ENCODE measurements at regions not wholly inside any gene's neighbourhood (a gene's known extent, or its start where the extent isn't known, plus 50 kb on each side); places are given as distances from the start of the nearest gene placed in this dataset.

DNA sequence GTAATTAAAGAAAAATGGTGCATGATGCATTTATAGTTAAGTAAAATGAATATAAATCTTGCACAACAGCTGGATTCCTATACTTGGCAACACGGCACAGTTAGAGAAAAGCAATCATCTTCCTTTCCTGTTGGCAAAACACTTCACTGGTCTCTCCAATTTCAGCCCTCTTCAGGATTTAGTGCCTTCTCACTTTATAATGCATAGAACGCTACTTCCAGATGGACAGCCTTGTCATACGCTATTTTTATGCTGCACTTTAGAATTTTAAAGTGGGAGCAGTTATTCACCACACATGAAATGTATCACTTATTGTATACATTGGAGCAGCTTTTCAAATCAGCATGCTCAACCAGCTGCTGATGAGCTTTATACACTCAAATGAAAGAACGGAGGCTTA is 194.4 kb upstream of the GBE1 start:
- TF ChIP-seq, protein P1, sequence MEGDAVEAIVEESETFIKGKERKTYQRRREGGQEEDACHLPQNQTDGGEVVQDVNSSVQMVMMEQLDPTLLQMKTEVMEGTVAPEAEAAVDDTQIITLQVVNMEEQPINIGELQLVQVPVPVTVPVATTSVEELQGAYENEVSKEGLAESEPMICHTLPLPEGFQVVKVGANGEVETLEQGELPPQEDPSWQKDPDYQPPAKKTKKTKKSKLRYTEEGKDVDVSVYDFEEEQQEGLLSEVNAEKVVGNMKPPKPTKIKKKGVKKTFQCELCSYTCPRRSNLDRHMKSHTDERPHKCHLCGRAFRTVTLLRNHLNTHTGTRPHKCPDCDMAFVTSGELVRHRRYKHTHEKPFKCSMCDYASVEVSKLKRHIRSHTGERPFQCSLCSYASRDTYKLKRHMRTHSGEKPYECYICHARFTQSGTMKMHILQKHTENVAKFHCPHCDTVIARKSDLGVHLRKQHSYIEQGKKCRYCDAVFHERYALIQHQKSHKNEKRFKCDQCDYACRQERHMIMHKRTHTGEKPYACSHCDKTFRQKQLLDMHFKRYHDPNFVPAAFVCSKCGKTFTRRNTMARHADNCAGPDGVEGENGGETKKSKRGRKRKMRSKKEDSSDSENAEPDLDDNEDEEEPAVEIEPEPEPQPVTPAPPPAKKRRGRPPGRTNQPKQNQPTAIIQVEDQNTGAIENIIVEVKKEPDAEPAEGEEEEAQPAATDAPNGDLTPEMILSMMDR (IDR thresholded peaks at IDR 0.05 in 4 of 5, conservative IDR thresholded peaks at IDR 0.05 in 1 of 5): no peak
- Histone ChIP-seq H3K27ac (no peak overlapping the region), H3K9me3 (no peaks in the 10 kb centered on the region), H3K4me1 (no peaks in the 10 kb centered on the region), H3K4me3 (no peak overlapping the region), H3K27me3 (no peaks in the 10 kb centered on the region), H3K36me3 (no peaks in the 10 kb centered on the region)
- intact Hi-C loops (cut with DNase I; ENCODE audit: low total_unique reads) (no loop called here), in situ Hi-C loops (cut with MboI; ENCODE audit: low sequenced_read_pairs in 4 of 4) (no loop called here)
- ATAC-seq (no peak), DNase-seq (no peak)

GRCh38 chr3:81953111-81953510 is 191.7 kb upstream of the GBE1 start:
- ATAC-seq: no peak
- intact Hi-C loops (cut with DNase I; ENCODE audit: low total_unique reads): no loop called here

DNA sequence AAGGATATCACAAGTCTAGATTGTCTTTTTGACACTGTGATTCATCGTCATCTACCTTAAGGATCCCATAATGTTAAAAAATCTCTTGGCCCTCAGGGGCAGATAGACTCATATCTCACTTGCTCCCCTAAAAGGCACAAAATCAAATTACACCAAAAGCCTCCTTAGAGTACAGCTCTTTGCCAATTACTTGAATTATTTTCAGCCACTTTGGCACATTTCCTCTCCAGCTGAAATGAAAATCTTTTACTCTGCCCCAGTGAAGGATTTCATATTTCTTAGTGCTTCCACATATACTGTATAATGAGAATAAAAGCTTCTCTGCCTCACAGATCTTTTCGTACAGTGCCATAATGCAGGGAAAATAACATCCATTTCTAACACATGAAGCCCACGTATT is 190.7 kb upstream of the GBE1 start:
- Histone ChIP-seq H3K9me3 (no peaks in the 10 kb centered on the region), H3K27ac (no peak overlapping the region), H3K27me3 (no peaks in the 10 kb centered on the region), H3K36me3 (no peaks in the 10 kb centered on the region), H3K4me1 (no peaks in the 10 kb centered on the region), H3K4me3 (no peak overlapping the region)
- intact Hi-C loops (cut with DNase I; ENCODE audit: low total_unique reads) (no loop called here), in situ Hi-C loops (cut with MboI; ENCODE audit: low sequenced_read_pairs in 4 of 4) (no loop called here)
- TF ChIP-seq, protein P1 (IDR thresholded peaks at IDR 0.05 in 4 of 5, conservative IDR thresholded peaks at IDR 0.05 in 1 of 5): no peak
- no peak for TF ChIP-seq POLR2A (IDR thresholded peaks at IDR 0.05)
- ATAC-seq: no peak
- no peak for DNase-seq

More at GRCh38 chr3:81953111-81953510, 191.7 kb upstream of the GBE1 start:
- no peaks in the 10 kb centered on the region for H3K4me1 ChIP-seq
- TF ChIP-seq POLR2A (IDR thresholded peaks at IDR 0.05): no peak
- TF ChIP-seq, protein P1 (IDR thresholded peaks at IDR 0.05 in 4 of 5, conservative IDR thresholded peaks at IDR 0.05 in 1 of 5): no peak
- in situ Hi-C loops (cut with MboI; ENCODE audit: low sequenced_read_pairs in 4 of 4): no loop called here
- H3K9me3 ChIP-seq: no peaks in the 10 kb centered on the region
- no peak overlapping the region for H3K27ac ChIP-seq
- H3K27me3 ChIP-seq: no peaks in the 10 kb centered on the region
- H3K36me3 ChIP-seq: no peaks in the 10 kb centered on the region
- no peak for DNase-seq
- no peak overlapping the region for H3K4me3 ChIP-seq

GRCh38 chr3:81951636-81952035 is 190.2 kb upstream of the GBE1 start:
- ATAC-seq: no peak
- H3K27ac ChIP-seq: no peak overlapping the region
- no peaks in the 10 kb centered on the region for H3K4me1 ChIP-seq
- no peak overlapping the region for H3K4me3 ChIP-seq
- in situ Hi-C loops (cut with MboI; ENCODE audit: low sequenced_read_pairs in 4 of 4) (no loop called here), intact Hi-C loops (cut with DNase I; ENCODE audit: low total_unique reads) (no loop called here)
- no peak for DNase-seq
- no peak for TF ChIP-seq POLR2A (IDR thresholded peaks at IDR 0.05)
- TF ChIP-seq, protein P1 (IDR thresholded peaks at IDR 0.05 in 4 of 5, conservative IDR thresholded peaks at IDR 0.05 in 1 of 5): no peak
- H3K9me3 ChIP-seq: no peaks in the 10 kb centered on the region
- no peaks in the 10 kb centered on the region for H3K27me3 ChIP-seq
- no peaks in the 10 kb centered on the region for H3K36me3 ChIP-seq

- no peak overlapping the region for H3K27ac ChIP-seq
Observed at GRCh38 chr3:81951106-81951505, 189.7 kb upstream of the GBE1 start.

More at GRCh38 chr3:81951106-81951505, 189.7 kb upstream of the GBE1 start:
- Histone ChIP-seq H3K4me3 (no peak overlapping the region), H3K27me3 (no peaks in the 10 kb centered on the region), H3K36me3 (no peaks in the 10 kb centered on the region), H3K4me1 (no peaks in the 10 kb centered on the region), H3K9me3 (no peaks in the 10 kb centered on the region)
- in situ Hi-C loops (cut with MboI; ENCODE audit: low sequenced_read_pairs in 4 of 4) (no loop called here), intact Hi-C loops (cut with DNase I; ENCODE audit: low total_unique reads) (no loop called here)
- TF ChIP-seq, protein P1 (IDR thresholded peaks at IDR 0.05 in 4 of 5, conservative IDR thresholded peaks at IDR 0.05 in 1 of 5): no peak
- no peak for TF ChIP-seq POLR2A (IDR thresholded peaks at IDR 0.05)
- DNase-seq: no peak
- ATAC-seq: no peak
